22Rv1 (cell line): ENCODE measurements at regions not wholly inside any gene's neighbourhood (a gene's known extent, or its start where the extent isn't known, plus 50 kb on each side); places are given as distances from the start of the nearest gene placed in this dataset.

Experiments used
- CTCF ChIP-seq: fragments of 450-650 bp; IDR thresholded peaks from 2 replicates; pipeline ENCODE4 v1.5.1; 2017; ENCODE audit warnings: mild to moderate bottlenecking
- ZFX ChIP-seq: fragments of 450-650 bp; IDR thresholded peaks from 2 replicates; pipeline ENCODE4 v1.6.1; 2017; ENCODE audit warnings: antibody characterized with exemption, borderline replicate concordance

- TF ChIP-seq CTCF: no peak
- TF ChIP-seq ZFX: no peak
Measured at GRCh38 chr4:112830753-112831386, 193.9 kb downstream of the LARP7 start.
